ENCODE measurements at regions not wholly inside any gene's neighbourhood (a gene's known extent, or its start where the extent isn't known, plus 50 kb on each side); places are given as distances from the start of the nearest gene placed in this dataset.

DNA sequence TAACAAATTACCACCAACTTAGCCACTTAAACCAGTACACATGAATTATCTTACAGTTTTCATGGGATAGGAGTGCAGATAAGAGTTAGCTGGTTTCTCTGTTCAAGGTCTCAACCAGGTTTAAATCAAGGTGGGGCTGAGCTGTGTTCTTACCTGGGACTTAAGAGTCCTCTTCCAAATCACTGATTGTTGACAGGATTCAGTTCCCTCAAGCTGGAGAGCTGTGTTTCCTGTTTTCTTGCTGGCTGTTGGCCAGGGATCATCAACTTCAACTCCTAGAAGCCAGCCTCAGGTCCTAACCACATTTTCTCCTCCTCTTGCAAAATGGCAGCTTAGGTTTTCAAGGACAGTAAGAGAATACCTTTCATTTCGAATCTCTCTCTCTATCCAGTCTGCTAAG lies 123.8 kb upstream of the CHRM3 start:
- DNase-seq = no peak

DNA sequence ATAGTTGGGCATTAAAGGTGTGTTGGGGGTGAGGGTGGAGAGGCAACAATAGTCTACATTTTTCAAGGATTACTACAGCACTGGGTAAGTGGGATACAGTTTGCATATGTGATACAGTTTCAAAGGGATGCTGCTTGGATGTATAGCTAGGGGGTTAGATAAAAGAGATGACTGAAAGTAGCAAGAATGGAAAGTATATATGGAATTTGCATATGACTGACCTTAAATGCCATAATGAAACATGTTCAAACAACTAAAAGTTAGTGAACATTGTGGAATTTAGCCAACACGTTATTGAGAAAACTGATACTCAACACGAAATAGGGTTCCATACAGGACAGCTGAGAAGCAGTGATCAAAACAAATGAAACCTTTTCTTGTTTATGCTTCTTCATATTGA lies 124.8 kb upstream of the CHRM3 start:
- no peak for DNase-seq

DNA sequence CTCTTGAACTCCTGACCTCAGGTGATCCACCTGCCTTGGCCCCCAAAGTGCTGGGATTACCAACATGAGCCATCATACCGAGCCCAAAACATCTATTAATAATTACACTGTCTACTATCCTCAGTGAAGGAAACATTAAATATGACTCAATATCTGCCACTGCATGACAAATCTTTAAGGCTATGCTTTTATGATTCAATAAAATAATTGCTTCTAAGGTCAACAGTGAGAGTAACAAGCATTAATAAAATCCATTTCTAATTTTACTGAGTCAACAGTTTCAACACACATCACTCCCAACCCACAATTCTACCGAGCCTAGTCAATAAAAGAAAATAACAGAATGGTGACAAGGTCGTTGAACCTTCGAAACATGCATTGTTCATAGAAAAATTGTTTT lies 125.5 kb upstream of the CHRM3 start:
- no peak for DNase-seq

DNA sequence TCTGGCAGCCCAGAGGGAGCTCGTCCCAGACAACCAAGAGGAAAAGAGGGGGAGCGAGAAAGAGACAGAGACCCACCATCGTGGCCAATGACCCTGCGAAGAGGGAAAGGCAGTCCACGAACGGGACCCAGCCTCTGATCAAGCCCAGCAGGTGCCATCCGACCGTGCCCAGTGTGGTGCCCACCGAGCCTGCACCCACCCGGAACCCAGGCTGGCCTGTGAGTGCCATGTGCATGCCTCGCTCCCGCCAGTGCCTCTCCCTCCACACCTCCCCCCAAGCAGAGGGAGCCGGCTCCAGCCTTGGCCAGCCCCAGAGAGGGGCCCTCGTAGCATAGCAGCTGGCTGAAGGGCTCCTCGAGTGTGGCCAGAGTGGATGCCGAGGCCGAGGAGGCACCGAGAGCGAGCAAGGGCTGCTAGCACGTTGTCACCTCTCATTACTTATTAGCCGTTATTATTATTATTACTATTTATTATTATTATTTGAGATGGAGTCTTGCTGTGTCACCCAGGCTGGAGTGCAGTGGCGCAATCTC lies 130.7 kb upstream of the CHRM3 start:
- DNase-seq = no peak

DNA sequence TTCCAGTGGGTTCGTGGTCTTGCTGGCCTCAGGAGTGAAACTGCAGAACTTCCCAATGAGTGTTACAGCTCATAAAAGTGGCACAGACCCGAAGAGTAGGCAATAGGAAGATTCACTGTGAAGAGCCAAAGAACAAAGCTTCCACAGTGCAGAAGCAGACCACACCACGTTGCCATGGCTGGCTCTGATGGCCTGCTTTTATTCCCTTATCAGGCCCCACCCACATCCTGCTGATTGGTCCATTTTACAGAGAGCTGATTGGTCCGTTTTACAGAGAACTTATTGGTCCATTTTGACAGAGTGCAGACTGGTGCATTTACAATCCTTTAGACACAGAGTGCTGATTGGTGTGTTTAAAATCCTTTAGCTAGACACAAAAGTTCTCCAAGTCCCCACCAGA lies 131.4 kb upstream of the CHRM3 start:
- DNase-seq = no peak

DNA sequence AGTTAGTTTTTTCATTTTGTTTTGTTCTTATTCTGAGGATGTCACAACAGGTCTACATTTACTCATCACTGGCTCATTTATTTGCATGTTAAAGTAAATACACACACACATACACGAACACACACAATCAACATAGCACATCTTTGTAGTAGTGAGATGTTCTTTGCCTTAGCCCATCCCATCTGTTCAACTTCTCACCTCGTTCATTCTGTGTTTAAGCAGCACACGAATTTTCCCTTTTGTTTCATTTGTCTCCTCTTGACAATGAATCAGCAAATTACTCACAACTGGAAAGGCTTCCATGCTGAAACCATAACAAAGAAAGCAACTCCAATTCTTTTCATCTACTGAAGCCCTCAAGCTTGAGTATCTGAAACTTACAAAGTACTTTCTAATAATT lies 133.3 kb upstream of the CHRM3 start:
- no peak for DNase-seq

DNA sequence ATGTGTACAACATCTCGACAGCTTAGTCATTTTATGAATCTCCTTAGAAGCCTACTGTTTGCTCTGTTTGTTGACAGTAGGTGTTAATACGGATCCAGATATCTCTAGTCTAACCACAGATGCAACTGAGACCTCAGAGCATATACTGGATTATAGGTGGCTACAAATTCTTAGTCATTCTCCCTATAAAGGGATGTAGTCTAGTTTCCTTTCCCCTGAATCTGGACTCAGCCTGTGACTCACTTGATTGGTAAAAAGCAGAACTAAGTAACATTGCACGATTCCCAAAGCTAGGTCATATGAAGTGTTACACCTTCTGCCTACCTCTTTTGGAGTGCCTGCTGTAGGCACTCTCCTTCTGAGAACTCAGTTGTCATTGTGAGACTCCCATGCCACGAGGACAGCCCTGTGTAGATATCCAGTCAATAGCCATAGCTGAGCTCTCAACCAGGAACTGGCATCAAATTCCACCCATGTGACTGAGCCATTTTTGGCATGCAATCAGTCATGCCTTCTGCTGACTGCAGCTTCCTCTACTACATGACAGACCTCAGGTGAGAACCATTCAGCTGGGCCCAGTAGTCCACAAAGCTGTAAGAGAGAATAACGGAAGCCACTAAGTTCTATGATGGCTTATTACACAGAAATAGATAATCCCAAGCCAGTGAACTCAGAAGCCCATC lies 135.9 kb upstream of the CHRM3 start:
- DNase-seq = no peak

DNA sequence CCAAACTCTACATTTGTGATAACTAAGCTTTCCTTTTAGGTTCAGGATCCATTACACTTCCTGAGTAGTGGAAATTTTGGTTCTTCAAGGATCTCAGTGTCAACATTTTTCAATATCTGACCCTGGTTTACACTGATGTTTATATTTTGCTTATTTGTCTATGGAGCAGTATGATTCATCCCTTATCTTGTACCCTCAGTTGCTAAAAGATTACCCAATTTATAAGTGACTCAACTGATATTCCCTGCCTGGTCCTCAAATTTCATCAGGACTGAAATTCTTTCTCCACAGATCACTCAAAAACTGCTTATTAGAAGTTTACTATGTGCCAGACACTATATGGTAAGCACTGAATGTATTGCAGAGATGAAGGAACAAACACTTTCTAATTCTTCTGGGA lies 139.1 kb upstream of the CHRM3 start:
- DNase-seq = no peak

DNA sequence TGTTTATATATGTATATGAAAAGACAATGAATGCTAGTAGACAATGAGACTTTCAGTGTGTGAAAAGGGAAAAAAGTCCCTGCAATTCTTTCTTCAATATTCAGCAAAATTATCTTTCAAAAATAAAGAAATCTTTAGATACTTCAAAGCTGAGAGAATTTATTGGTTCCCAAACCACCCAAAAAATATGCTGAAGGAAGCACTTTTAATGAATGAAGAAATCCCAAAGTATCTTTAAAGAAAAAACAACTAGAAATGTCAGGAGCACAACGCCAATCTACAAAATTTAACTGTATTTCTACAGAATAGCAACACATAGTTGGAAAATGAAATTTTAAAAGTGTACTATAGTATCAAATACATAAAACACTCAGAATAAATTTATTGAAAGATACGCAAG lies 142.3 kb upstream of the CHRM3 start:
- no peak for DNase-seq

DNA sequence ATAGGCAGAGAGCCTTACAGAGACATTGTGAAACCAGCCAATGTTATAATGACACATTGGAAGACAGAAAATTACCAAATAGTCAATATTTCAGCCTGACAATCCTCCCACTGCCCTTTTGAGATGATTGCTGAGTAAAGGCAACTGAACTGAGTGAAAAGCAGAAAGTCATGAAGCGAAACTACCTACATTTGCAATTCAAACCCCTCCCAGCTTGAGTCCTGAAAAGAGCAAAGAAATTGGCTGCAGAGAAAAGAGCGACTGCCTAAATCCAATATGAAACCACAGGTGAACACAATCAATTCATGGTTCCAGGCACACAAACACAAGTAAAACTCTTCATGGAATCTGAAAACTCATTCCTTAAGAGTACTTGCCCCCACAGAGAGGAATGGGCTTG lies 143.4 kb upstream of the CHRM3 start:
- no peak for DNase-seq

DNA sequence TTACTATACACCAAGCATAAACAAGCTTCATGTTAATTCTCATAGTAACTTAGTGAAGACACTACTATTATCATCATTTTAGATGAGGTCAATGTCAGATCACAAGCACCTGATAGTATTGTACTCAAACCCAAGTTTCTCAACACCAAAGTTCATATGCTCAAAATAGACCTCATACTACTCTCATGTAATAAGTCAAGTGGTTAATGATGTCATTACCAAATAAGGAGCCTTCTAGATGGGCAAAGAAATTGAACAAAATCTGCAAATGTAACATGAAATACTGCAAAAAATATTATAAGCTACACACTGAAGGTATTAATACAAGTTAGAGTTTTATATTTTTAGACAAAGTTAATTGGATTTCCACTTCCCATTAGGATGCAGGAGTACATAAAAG lies 144.0 kb upstream of the CHRM3 start:
- DNase-seq = no peak

DNA sequence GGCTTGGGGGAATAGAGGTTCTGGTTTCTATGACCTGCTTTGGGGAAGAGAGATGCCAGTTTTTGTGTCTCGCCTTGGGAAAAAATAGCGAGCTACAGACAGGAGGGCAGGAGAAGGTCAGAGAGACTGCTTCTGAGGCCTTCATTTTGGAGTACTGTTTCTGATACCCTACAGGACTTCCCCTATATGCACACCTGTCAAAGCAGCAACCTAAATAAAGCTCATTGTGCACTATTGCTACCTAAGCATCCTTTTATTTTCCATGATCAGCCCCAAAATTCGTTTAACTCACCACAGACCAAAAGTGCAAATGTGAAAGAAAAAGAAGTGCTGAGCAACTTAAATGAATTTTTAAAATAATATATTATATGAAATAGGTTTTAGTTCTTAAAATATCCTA lies 145.6 kb upstream of the CHRM3 start:
- no peak for DNase-seq

DNA sequence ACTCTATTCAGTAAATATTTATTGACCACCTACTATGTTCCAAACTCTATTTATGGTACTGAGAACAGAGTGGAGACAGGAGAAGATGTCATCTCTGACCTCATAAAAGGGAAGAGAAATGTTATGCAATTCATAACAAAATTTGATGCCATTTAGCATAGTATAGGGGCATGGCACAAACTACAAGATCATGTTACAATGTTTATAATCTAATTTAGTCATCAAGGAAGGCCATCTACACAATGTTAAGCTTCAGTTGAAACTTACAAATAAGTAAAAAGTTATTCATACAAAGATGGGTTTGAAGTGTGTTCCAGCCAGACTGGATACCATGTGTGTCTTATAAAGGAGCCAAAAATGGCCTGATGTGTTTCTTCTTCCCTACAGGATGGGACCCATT lies 146.8 kb upstream of the CHRM3 start:
- DNase-seq = no peak

DNA sequence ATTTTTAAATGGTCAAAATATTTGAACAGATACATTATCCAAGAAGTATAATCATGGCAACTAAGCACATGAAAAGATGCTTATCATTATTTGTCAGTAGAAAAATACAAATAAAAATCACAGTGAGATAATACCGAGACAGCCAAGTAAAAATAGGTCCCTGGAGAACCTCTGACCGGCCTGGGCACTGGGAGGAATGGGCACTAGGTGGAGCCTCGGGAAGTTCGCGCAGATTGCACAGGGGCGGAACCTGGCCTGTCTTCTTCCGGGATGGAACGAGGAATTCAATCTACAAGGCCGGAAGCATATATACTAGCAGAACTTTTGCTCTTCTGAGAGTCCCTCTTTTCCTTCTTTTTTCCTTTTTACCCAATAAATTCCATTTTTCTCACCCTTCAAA lies 148.5 kb upstream of the CHRM3 start:
- DNase-seq = no peak

DNA sequence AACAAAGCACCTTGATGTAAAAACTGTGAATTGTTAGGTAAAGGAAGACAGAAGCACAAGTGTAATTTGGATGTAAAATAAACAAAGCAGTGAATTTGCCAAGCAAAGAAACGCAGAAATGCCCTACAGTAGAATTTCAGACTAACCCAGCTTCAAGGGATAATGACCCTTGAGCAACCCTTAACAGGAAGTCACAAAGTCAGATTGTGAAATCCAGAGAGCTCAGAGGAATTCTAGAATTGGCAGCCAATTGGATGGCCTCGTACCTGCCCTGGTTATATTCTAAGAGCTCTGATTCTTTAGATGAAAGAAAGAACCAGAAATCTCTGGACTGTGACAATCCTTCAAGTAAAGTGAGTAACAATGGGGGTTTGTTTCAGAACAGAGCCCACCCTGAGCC lies 152.7 kb upstream of the CHRM3 start:
- DNase-seq = no peak

DNA sequence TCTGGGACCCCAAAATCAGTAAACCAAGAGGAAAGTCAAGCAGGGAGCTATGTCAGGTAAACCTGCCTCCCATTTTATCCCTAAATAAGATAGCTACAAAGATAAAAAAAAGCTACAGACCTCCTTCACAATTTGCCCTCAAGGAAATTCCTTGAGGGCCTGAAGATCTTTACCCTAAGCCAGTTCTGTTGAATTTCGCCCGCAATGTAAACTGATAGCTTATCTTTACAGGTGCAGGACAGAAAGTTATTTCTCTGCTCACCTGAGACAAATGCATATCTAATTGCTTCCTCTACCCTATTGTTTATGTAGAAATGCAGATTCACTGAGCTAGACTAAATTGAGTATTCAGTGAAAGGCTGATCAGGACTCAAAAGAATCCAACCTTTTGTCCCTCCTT lies 153.4 kb upstream of the CHRM3 start:
- no peak for DNase-seq

DNA sequence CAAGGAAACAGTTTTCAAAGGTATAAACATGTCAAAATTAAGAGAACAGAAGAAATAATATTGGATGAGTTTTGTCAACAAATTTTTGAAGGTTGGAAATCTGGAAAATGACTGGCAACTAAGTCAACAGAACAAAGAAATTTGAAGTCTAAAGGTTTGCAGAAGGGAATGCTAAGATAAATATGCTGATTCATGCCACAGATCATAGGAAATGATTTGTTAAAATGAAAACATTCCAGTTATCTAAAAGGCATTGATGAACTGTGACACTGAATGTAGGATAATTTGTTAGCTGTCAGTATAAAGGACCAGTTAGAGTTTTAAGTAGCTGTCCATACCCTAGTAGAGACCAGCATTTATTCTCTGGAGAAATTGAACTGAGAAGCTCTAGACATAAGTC lies 157.9 kb upstream of the CHRM3 start:
- DNase-seq = no peak

DNA sequence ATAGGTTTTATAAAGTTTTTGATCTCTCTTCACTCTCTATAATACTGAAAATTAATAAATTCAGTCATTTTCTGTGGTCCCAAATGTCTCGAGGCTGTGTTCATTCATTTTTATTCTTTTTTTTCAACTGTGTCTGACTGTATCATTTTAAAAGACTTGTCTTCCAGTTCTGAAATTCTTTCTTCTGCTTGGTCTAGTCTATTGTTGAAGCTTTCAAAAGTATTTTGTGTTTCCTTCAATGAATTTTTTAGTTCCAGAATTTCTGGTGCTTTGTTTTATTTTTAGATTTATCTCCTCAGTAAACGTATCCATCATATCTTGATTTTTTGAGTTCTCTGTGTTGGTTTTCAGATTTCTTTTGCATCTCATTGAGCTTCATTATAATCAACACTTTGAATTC lies 161.0 kb upstream of the CHRM3 start:
- DNase-seq = no peak

DNA sequence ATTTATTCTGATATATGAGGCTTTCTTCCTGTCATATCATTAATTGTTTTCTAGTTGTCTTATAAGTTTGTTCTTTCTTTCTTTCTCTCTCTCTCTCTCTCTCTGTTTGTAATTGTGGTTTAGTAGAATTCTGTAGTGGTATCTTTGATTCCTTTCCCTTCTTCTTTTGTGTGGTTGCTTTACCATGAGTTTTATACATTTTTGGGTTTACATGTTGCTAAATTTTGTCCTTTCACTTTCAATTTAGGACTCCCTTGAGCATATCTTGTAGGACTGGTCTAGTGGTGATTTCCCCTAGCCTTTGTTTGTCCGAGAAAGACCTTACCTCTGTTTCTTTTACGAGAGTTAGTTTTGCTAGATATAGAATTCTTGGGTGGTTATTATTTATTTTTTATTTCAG lies 162.3 kb upstream of the CHRM3 start:
- no peak for DNase-seq

DNA sequence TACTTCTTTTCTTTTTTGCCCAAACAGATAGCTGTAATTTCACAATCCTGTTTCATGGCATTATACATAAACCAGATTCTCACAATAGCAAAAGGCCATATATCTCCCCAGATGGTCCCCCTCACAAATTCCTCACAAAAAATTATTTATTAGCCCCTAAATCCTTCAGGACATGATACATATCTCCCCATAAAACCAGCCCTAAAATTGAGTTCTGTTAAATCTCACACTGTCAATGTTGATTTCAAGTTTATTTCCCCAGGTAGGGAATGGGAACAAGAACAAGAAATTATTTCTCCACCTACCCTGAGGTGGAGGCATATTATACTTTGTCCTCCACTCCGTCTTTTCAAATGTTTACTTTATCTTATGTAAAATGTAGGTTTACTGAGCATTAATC lies 163.4 kb upstream of the CHRM3 start:
- DNase-seq = no peak

DNA sequence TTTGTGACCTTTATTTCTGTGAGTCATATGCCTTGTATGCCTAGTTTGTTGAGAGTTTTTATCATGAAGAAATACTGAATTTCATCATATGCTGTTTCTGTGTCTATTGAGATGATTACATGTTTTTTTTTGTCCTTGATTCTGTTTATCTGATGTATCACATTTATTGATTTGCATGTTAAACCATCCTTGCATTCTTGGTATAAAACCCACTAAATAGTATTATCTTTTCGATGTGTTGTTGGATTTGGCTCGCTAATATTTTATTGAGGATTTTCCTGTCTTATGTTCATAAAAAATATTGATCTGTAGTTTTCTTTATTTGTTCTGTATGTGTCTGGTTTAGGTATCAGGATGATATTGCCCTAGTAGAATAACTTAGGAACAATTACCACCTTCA lies 164.7 kb upstream of the CHRM3 start:
- DNase-seq = no peak

DNA sequence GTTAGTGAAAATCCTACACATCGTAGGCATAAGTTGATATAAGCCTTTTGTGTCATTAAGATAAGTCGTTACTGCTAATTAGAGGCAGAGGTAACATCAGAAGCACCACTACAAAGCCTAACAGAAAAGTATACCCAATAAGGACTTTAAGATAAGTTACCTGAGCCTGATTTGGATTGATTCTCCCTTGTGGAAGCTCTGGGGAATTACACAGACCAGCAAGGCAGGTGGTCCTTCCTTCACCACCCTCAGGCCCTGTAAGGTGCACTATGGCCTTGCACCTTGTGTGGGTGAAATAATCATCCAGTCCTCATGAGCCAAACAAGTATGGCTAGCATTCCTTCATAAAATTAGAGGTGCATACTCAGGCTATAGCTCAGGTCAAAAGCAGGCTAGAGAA lies 166.7 kb upstream of the CHRM3 start:
- no peak for DNase-seq

DNA sequence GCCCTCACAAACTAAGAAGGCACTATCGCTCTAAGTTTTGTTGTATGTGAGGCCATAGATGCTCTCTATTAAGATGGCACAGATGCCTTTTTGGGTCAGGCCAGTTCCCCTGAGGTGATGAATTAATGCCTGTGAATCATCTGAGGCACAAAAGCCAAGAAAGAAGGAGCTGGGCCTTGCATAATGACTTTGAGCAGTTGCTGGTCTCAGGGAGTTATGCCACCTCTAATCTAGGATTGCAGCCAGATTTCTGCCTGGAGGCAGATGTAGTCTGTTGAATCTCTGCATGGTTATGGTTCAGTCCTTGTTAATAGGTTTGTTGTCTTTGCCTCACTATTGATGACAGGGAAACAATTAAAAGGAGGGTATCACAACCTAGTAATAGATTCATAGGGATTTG lies 168.1 kb upstream of the CHRM3 start:
- no peak for DNase-seq

DNA sequence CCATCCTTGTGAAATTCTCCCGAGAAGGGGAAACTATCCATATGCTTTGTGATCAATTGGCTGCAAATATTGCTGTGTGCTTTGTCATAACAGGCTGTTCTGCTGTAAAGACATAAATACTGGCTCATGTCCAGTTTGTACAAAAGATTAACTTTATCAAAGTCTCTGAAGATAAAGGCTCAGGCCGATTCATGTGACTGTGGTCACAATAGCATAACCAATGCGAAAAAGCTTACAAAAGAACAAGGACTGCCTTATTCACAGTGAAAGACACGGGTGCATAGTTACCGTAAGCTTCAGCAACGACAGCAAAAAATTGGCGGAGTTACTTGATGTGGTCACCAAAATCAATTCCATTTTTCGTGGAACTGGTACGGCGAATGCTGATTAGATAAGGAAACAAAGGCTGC lies 173.6 kb upstream of the CHRM3 start:
- DNase-seq = no peak

DNA sequence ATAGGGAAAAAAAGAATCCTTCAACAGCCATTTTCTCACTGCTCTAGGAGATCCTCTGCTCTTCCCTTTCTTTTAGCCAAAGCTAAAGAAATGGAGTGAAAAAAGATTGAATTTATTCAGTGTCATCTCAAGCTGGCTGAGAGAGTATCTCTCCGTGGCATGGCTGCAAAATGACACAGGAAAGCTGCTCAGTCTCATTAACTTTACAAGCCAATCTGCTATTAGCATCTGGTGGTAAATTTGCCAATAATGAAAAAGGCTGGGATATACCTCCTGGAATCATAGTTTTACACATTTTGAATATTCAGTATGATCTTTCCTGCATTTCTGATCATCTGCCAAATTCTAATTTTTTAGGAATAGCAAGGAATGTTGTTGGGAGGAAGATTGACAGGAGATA lies 176.8 kb upstream of the CHRM3 start:
- no peak for DNase-seq

DNA sequence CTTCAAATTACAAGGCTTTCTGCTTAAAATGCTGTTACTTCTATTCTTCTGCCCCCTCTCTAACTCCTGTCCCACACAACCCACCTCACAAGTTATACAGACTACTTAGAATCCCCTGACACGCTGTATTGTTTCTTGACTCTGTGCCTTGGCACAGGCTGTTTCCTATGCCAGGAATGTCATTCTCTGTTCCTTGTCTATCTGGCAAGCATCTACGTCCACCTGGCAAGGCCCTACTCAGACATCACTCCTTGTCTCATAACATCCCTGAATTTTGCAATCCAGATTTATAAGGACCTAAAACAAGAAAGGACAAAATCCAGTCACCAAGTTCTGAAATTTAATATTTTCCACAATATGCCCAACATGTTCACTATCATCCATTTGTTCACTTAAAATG lies 182.0 kb upstream of the CHRM3 start:
- no peak for DNase-seq
